Muscle of leg (tissue), 3 donors: ENCODE measurements at regions not wholly inside any gene's neighbourhood (a gene's known extent, or its start where the extent isn't known, plus 50 kb on each side); places are given as distances from the start of the nearest gene placed in this dataset.

ENCODE experiments used
- DNase-seq: peaks from one replicate; pipeline ENCODE4 v3.0.0; 2013
- H3K27ac ChIP-seq: one replicate; pipeline ENCODE4 v1.5.1; 2013; ENCODE audit warnings: mild to moderate bottlenecking, low read length, control low read depth
- H3K27me3 ChIP-seq: one replicate; pipeline ENCODE4 v1.6.1; 2013; ENCODE audit warnings: low read length; ENCODE audit not compliant: control insufficient read depth, insufficient read depth
- H3K36me3 ChIP-seq: one replicate; pipeline ENCODE4 v1.6.1; 2013; ENCODE audit warnings: low read length; ENCODE audit not compliant: control insufficient read depth, insufficient read depth
- H3K4me1 ChIP-seq: one replicate; pipeline ENCODE4 v1.6.1; 2013; ENCODE audit warnings: low read length; ENCODE audit not compliant: control insufficient read depth, insufficient read depth
- H3K4me3 ChIP-seq: one replicate; pipeline ENCODE4 v1.5.1; 2013; ENCODE audit warnings: low read length, control low read depth
- H3K9me3 ChIP-seq: replicated peaks from 2 replicates; pipeline ENCODE4 v1.6.1; 2013; ENCODE audit warnings: low read depth, low read length; ENCODE audit not compliant: control insufficient read depth
- WGBS: methylation state at CpG from one replicate; pipeline ENCODE4 v1.1.5; 2013; ENCODE audit warnings: missing lambda C conversion rate; ENCODE audit not compliant: insufficient coverage; 5-methylcytosine and 5-hydroxymethylcytosine counted together

DNA sequence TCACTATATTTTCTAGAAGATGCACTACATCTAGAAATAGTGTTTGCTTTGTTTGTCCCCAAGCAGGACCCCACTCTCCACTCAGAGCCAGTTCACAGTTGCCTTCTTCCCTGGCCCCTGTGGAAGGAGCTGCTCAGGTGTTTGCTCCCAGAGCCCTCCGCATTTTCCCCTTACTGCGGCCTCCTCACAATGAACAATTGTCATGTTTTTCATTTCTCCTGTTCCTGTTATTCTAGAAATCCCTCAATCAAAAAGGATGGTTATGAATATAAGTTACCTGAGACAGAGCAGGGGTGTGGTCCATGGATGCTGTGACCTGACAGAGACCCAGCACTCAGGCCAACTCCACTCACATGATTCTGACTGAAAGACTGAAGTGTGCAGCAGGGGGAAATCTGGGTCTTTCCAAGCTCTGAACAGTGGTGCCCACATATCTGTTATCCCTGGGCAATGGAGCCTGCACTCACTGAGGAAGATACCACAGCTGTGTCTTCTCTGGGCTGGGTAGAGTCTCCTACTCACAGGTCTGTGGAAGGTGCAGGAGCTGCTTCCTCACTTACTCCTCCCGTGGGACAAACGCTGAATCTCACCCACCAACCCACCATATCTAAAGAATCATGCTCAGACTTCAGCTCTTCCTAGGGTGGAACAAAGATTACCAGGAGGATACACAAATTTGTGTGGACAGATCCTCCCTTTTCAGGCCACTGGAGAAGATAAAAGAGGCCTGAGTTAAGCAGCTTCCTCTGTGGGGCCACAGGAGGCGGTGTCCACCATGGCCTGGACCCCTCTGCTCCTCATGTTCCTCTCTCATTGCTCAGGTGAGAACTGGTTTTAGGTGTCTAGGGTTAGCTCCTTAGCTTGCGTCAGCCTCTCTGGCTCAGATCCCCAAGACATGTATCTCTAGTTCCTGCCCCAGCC, 87.1 kb upstream of the TOP3B start:
- Histone ChIP-seq H3K27ac (no peak overlapping the region), H3K36me3 (no peaks in the 10 kb centered on the region), H3K4me1 (peaks cover 5% of the 10 kb centered on the region), H3K27me3 (peaks cover 11% of the 10 kb centered on the region), H3K4me3 (no peak overlapping the region), H3K9me3 (no peaks in the 10 kb centered on the region)
- WGBS, result 73% methylated on average over 4 of the region's 6 CpGs
- no peak for DNase-seq

DNA sequence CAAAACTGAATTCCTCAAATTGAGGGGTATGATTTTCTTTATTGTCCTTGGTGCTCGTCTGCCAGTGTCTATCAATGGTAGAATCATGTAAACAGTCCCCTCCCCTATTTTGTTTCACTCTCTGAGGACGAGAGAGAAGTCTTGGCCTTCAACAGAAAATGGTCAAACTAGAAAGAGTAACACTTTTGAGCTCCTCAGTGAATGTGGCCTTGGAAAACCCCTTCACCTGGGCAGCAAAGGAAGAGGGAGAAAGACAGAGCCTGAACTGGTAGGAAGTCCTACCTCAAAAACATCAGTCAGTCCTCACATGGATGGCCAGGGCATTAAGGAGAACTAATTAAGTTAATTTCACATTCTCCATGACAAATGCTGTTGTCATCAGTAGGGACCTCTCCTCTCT, 86.1 kb upstream of the TOP3B start:
- Histone ChIP-seq H3K27ac (no peak overlapping the region), H3K27me3 (peaks cover 11% of the 10 kb centered on the region), H3K4me3 (no peak overlapping the region), H3K4me1 (no peaks in the 10 kb centered on the region), H3K36me3 (no peaks in the 10 kb centered on the region), H3K9me3 (no peaks in the 10 kb centered on the region)
- WGBS, result no CpG with 5 or more reads among the region's 2 CpGs
- no peak for DNase-seq

DNA sequence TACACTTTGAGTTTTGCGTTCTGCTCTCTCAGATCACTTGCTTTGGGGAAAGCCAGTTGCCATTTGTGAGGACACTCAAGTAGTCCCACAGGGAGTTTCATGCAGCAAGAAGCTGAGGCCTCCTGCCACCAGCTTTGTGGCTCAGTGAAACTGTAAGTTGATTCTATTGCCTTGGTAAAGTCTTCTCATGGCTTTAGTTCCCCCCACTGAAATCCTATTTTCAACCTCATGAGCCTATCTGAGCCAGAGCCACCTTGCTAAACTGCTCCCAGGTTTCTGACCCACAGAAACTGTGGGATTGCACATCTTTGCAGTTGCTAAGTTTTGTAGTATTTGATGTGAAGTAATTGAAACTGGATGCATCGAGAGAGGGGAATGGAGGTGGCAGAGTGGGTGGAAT, 85.4 kb upstream of the TOP3B start:
- Histone ChIP-seq H3K27ac (no peak overlapping the region), H3K4me3 (no peak overlapping the region), H3K36me3 (no peaks in the 10 kb centered on the region), H3K27me3 (peaks cover 11% of the 10 kb centered on the region), H3K9me3 (no peaks in the 10 kb centered on the region), H3K4me1 (no peaks in the 10 kb centered on the region)
- WGBS, result 83% methylated on average over 1 of the region's 2 CpGs
- DNase-seq, result no peak

DNA sequence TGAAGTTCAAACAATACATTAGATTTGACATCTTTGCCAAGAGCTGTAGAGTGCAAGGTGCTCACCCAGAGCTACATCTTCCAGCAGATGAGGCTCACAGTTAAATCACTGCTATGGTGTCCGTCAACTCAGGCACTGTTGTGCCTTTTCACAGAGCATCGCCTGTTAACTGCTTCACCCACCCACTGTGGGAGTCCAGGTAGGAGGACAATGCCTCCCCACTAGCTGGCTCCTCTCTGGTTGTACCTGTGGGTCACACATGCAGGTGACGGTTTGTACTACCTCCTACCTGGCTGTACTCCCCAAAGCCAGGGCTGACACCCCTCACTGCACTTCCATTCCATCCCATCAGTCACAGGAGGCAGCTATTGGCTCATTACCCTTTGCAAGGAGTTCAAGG, 84.6 kb upstream of the TOP3B start:
- no peak overlapping the region for H3K4me3 ChIP-seq
- DNase-seq, result no peak
- H3K9me3 ChIP-seq, result no peaks in the 10 kb centered on the region
- H3K27ac ChIP-seq, result no peak overlapping the region
- H3K27me3 ChIP-seq, result peaks cover 10% of the 10 kb centered on the region
- 88% methylated on average over 2 of the region's 3 CpGs for WGBS
- H3K36me3 ChIP-seq, result no peaks in the 10 kb centered on the region
- no peaks in the 10 kb centered on the region for H3K4me1 ChIP-seq

DNA sequence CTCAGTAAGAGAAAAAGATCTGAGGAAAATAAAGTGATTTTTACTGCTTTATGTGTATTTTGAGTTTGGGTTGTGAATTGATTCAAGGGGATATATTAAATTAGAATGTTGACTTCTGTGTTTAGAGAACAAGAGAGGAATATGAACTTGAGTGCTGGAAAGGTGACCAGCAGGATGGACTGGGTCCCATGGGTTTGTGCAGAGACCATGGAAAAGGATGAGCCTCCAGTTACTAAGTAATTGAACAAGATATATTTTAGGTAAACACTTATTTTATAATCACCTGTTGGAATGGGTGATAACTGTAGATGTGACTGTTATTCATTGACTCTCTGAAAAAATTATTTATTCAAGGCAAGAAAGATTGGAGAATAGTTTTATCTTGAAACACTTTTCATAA, 82.0 kb upstream of the TOP3B start:
- DNase-seq, result no peak
- no peaks in the 10 kb centered on the region for H3K9me3 ChIP-seq
- no peaks in the 10 kb centered on the region for H3K36me3 ChIP-seq
- peaks cover 8% of the 10 kb centered on the region for H3K4me1 ChIP-seq
- H3K27ac ChIP-seq, result no peak overlapping the region
- peaks cover 4% of the 10 kb centered on the region for H3K27me3 ChIP-seq
- H3K4me3 ChIP-seq, result no peak overlapping the region

DNA sequence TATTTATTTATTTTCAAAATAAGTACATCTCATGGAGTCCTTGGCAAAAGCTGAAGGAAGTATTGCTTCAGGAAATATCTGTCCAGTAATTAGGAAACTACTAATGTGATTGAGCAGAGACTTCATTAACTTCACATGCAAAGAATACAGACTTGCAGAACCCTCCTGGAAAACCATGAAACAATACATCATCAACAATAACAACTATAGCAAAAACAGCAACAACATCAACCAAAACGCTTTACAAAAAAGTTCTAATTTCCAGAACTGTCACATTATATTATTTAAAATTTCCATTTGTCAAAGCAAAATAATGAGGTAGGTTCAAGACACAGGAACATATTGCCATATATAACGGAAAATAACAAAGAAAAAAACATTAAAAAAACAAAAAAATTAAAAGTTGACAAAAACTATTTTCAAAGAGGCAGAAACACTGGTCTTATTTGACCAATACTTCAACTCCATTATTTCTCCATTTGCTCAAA, 79.8 kb upstream of the TOP3B start:
- H3K27ac ChIP-seq, result no peak overlapping the region
- WGBS, result no CpG with 5 or more reads among the region's 2 CpGs

DNA sequence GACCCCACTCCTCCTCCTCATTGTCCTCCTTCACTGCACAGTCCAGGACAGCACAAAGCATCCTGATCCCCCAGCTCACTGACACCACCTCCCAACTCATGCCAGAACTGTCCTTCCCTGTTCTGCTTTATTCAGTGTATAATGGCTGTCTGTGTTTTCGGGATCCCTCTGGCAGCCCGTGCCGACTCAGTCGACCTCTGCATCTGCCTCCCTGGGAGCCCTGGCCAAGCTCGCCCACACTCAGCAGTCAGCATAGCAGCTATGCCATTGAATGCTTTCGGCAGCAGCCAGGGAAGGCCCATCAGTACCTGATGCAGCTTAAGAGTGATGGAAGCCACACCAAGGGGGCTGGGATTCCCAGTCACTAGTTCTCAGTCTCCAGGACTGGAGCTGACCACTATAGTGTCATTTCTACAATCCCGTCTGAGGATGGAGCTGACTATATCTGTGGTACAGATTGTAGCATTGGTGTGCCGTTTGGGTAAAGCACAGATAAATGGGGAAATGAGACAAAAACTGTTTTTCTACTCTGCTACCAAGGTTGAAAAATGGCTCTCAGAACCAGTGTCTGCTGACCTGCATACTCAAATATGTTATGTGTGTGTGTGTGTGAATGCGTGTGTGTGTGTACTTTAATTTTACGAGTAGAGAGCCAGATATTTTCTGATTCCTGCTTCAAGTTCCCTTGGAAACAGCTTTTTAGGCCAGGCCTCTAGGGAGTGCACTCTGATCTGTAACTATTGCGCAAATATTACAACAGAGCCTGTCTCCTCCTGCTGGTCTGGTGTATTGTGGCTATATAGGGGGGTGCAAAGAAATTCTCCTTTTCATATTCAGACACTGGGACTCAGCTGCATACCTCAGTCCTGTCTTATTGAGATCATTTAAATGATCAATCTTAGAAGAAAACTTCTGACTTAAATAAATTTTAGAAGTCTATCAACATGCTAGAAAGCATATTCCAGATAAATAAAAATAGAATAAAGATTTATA, 78.8 kb upstream of the TOP3B start:
- peak overlapping the region; percentile 77 for H3K27ac ChIP-seq
- no peak overlapping the region for H3K4me3 ChIP-seq
- peaks cover 6% of the 10 kb centered on the region for H3K27me3 ChIP-seq
- no peaks in the 10 kb centered on the region for H3K36me3 ChIP-seq
- 45% methylated on average over 8 of the region's 11 CpGs for WGBS
- peak; percentile 97 for DNase-seq
- H3K4me1 ChIP-seq, result peaks cover 8% of the 10 kb centered on the region
- no peaks in the 10 kb centered on the region for H3K9me3 ChIP-seq

More for the DNA sequence above, 79.8 kb upstream of the TOP3B start:
- Histone ChIP-seq H3K4me1 (peaks cover 8% of the 10 kb centered on the region), H3K9me3 (no peaks in the 10 kb centered on the region), H3K4me3 (no peak overlapping the region), H3K36me3 (no peaks in the 10 kb centered on the region), H3K27me3 (peaks cover 6% of the 10 kb centered on the region)
- DNase-seq, result no peak

DNA sequence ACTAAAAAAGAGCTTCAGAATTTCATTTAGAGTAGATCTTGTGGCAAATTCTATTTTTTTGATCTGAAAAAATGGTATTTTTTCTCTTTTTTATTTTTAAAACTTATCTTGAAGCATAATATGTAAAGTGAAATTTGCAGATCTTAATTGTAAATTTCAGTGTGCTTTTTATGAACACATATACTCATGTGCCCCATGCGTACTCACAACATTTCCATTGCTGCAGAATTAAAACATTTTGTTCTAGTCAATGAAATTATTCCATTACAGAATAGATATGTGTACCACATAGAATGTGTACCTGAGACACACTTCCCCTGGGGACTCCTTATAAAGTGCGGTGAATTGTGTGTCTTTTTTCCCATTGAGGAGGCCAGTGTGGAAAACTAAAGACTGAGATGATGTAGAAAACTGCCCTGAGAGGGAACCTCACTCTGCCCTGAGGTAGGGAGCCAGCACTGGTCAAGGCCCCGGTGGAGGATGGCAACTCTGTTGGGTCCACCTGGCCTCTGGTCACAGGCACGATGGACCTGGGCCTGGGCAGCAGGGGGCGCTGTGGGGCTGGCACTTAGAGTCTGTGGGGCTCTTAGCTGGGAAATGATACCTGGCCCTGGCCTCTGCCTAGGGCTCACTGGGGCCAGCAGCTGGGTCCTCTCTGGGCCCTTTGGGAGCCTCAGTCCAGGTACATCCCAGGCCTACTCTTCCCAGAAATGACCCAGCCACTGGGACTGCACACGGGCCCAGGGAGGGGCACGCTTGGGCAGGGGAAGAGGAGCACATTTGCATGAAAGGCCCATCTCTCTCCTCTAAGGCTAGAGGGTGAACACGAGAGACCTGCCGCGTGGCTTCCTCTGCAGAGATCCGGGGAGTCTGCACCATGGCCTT, 77.9 kb upstream of the TOP3B start:
- H3K27me3 ChIP-seq, result peaks cover 6% of the 10 kb centered on the region

DNA sequence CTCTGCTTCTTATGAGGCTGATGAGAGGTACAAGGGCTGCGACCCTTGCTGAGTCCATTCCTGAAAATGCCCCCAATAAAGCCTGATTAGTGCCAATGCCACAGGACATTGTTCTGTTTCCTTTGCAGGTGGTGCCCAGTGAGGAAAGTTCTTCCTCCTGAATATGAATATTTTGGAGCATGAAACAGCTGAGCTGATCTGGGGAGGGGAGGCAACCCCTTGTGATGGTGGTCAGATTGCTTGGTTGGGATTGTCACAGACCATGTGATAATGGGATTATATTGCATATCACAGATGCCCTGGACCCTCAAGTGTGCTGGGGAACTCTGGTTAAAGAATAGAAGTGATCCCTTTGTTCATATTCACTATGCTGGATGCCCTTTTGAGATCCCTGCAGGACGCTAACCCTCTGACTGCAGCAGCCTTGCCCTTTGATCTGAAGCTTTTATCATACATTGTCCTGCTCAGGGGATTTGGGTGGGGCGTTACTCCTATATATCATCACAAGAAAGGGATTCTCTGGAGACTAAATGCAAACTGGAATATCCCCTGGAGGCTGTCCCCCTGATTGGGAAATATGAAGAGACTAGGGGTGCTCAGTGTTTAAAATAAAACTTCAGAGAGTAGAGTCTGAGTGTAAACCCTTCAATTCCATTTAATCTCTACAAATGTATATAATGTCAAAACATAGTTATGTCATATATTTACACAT, 76.9 kb upstream of the TOP3B start:
- WGBS, result 60% methylated on average over 1 of the region's 3 CpGs

More for the DNA sequence above, 77.9 kb upstream of the TOP3B start:
- Histone ChIP-seq H3K4me3 (no peak overlapping the region), H3K36me3 (no peaks in the 10 kb centered on the region), H3K4me1 (peaks cover 8% of the 10 kb centered on the region), H3K27ac (peak overlapping the region; percentile 77), H3K9me3 (no peaks in the 10 kb centered on the region)
- whole genome bisulfite sequencing, result 33% methylated on average over 8 of the region's 11 CpGs
- peak; percentile 15 for DNase-seq

More for the DNA sequence above, 76.9 kb upstream of the TOP3B start:
- Histone ChIP-seq H3K4me3 (no peak overlapping the region), H3K9me3 (no peaks in the 10 kb centered on the region), H3K27ac (no peak overlapping the region), H3K4me1 (peaks cover 8% of the 10 kb centered on the region), H3K27me3 (peaks cover 6% of the 10 kb centered on the region), H3K36me3 (no peaks in the 10 kb centered on the region)
- DNase-seq, result no peak
